Liver (tissue), 8 donors: ENCODE measurements at regions not wholly inside any gene's neighbourhood (a gene's known extent, or its start where the extent isn't known, plus 50 kb on each side); places are given as distances from the start of the nearest gene placed in this dataset.

Experiments
- DNase-seq: peaks from one replicate; pipeline ENCODE4 v3.0.0-alpha.2; 2017; ENCODE audit warnings: low spot score
- H3K27ac ChIP-seq, 2 donors: one replicate each; pipeline ENCODE4 v1.7.0; 2013; ENCODE audit warnings: inconsistent platforms in 2 of 2, low read length in 2 of 2, control low read depth in 1 of 2, low read depth in 1 of 2, mild to moderate bottlenecking in 1 of 2
- H3K27me3 ChIP-seq, 4 donors: one replicate each; pipeline versions ENCODE4 v1.6.1 to v1.7.0; 2013; ENCODE audit warnings: low read length in 3 of 4, inconsistent platforms in 1 of 4, mild to moderate bottlenecking in 1 of 4, moderate library complexity in 1 of 4; ENCODE audit not compliant: control insufficient read depth in 4 of 4, insufficient read depth in 4 of 4
- H3K36me3 ChIP-seq, 4 donors: one replicate each; pipeline versions ENCODE4 v1.6.1 to v1.7.0; 2013; ENCODE audit warnings: low read length in 3 of 4, mild to moderate bottlenecking in 3 of 4, low read depth in 1 of 4, moderate library complexity in 1 of 4; ENCODE audit not compliant: control insufficient read depth in 4 of 4, insufficient read depth in 3 of 4
- H3K4me1 ChIP-seq, 4 donors: one replicate each; pipeline versions ENCODE4 v1.6.1 to v1.7.0; 2013; ENCODE audit warnings: low read length in 3 of 4, mild to moderate bottlenecking in 3 of 4, moderate library complexity in 1 of 4; ENCODE audit not compliant: control insufficient read depth in 4 of 4, insufficient read depth in 4 of 4
- H3K4me3 ChIP-seq, 3 donors: one replicate each; pipeline versions ENCODE4 v1.6.1 to v1.7.0; 2013; ENCODE audit warnings: low read length in 3 of 3, control low read depth in 1 of 3, low read depth in 1 of 3, mild to moderate bottlenecking in 1 of 3
- H3K9ac ChIP-seq, 2 donors: one replicate each; pipeline ENCODE4 v1.7.0; 2013; ENCODE audit warnings: low read length in 2 of 2, mild to moderate bottlenecking in 2 of 2, moderate library complexity in 2 of 2, control low read depth in 1 of 2, low read depth in 1 of 2
- H3K9me3 ChIP-seq, 4 donors: one replicate each; pipeline versions ENCODE4 v1.6.1 to v1.7.0; 2013; ENCODE audit warnings: low read length in 3 of 4; ENCODE audit not compliant: control insufficient read depth in 4 of 4
- CTCF ChIP-seq: fragments of 150-350 bp; IDR thresholded peaks from 2 replicates; pipeline ENCODE4 v1.5.1; 2017; ENCODE audit warnings: improper control_type of control experiment, low read depth, low read length; ENCODE audit not compliant: missing input control
- EGR1 ChIP-seq, 2 donors: IDR thresholded peaks; 2 replicates each; pipeline ENCODE4 v1.6.1; 2016 to 2018; ENCODE audit warnings: antibody characterized with exemption in 2 of 2, low read depth in 2 of 2
- FOXA1 ChIP-seq: IDR thresholded peaks from 2 replicates; pipeline ENCODE4 v1.6.1; 2016; ENCODE audit warnings: antibody characterized with exemption
- FOXA2 ChIP-seq: IDR thresholded peaks from 2 replicates; pipeline ENCODE4 v1.6.1; 2016; ENCODE audit warnings: antibody characterized with exemption
- GABPA ChIP-seq, 2 donors: IDR thresholded peaks in 1 of 2; conservative IDR thresholded peaks in 1 of 2; 2 replicates each; pipeline ENCODE4 v1.6.1; 2016; ENCODE audit warnings: antibody characterized with exemption in 2 of 2, mild to moderate bottlenecking in 1 of 2, moderate library complexity in 1 of 2
- HNF4A ChIP-seq, 2 donors: conservative IDR thresholded peaks; 2 replicates each; pipeline ENCODE4 v1.6.1; 2016; ENCODE audit warnings: antibody characterized with exemption in 2 of 2, mild to moderate bottlenecking in 2 of 2
- HNF4G ChIP-seq: IDR thresholded peaks from 2 replicates; pipeline ENCODE4 v1.6.1; 2016; ENCODE audit warnings: antibody characterized with exemption
- JUND ChIP-seq, 2 donors: IDR thresholded peaks; 2 replicates each; pipeline ENCODE4 v1.6.1; 2016; ENCODE audit warnings: antibody characterized with exemption in 2 of 2
- MAX ChIP-seq: IDR thresholded peaks from 2 replicates; pipeline ENCODE4 v1.6.1; 2016; ENCODE audit warnings: antibody characterized with exemption
- NR2F2 ChIP-seq: IDR thresholded peaks from 2 replicates; pipeline ENCODE4 v1.6.1; 2016; ENCODE audit warnings: antibody characterized with exemption
- RAD21 ChIP-seq, 2 donors: IDR thresholded peaks; 2 replicates each; pipeline ENCODE4 v1.6.1; 2016; ENCODE audit warnings: antibody characterized with exemption in 2 of 2, mild to moderate bottlenecking in 2 of 2
- RXRA ChIP-seq, 2 donors: IDR thresholded peaks; 2 replicates each; pipeline ENCODE4 v1.6.1; 2017 to 2018; ENCODE audit warnings: antibody characterized with exemption in 2 of 2, mild to moderate bottlenecking in 1 of 2
- SP1 ChIP-seq: IDR thresholded peaks from 2 replicates; pipeline ENCODE4 v1.6.1; 2018; ENCODE audit warnings: antibody characterized with exemption, mild to moderate bottlenecking
- TAF1 ChIP-seq: conservative IDR thresholded peaks from 2 replicates; pipeline ENCODE4 v1.6.1; 2016; ENCODE audit warnings: antibody characterized with exemption, mild to moderate bottlenecking
- YY1 ChIP-seq: IDR thresholded peaks from 2 replicates; pipeline ENCODE4 v1.6.1; 2016; ENCODE audit warnings: antibody characterized with exemption, mild to moderate bottlenecking
- WGBS: extraction: QIAGEN DNeasy Blood & Tissue Kit; methylation state at CpG from one replicate; pipeline ENCODE4 v1.1.7; 2013; 5-methylcytosine and 5-hydroxymethylcytosine counted together
- TF ChIP-seq, protein P1 (sequence below): IDR thresholded peaks from 2 replicates; pipeline ENCODE4 v1.6.1; 2016; ENCODE audit warnings: antibody characterized with exemption
- TF ChIP-seq, protein P2 (sequence below): IDR thresholded peaks from 2 replicates; pipeline ENCODE4 v1.6.1; 2016; ENCODE audit warnings: antibody characterized with exemption
- TF ChIP-seq, protein P3 (sequence below): IDR thresholded peaks from 2 replicates; pipeline ENCODE4 v1.6.1; 2016; ENCODE audit warnings: antibody characterized with exemption, mild to moderate bottlenecking
- donor health status: healthy.
- donor health status: healthy.
- donor health status: healthy.
- donor health status: healthy.
- donor health status: healthy.

DNA sequence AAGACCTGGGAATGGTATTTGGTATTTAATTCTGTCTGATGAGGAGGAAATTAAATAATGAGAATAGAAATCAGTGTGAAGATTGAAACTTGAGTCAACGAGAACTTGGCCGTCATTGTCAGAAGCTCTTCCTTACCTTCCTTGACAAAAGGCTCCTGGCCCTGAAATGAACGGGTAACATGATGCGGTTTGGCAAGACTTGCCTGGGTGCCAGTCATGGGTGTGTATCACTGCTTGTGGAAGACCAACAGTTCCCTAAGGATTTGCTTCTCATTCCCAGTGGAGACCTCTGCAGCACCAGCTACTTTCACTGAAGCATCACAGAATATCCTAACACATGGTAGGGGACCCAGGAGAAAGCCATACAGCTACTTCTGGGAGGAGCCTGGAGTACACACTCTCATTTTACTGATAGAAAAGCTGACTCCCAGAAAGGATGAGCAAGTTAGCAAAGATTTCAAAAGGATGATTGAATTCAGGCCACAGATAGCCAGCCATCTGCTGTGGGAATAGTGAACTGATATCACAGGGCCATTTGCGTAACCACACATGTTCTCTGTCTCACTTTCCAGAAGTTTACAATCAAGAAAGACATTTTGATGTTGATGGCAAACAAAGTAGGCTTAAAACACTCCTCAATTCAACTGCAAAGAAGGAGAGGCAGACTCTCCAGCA lies 258.1 kb upstream of the SALL1 start:
- TF ChIP-seq RXRA (IDR thresholded peaks at IDR 0.05) (no peak), MAX (no peak)

DNA sequence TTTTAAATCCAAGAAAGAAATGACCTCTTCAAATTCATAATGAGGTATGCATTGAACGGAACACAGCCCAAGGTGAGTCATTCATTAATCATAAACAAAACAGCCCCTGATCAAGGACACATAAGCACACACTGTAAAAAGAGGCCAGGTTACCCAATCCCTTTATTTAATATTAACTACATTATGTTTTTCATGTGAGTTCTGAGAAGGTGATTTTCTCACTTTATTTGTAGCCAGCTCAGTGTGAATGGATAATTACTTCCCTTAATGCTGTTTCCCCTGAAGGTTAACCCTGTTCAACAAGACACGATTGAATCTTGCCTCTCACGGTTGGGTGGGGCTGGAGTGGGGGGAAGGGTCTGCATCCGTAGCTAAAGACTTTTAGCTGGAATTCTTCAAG lies 257.3 kb upstream of the SALL1 start:
- Histone ChIP-seq H3K27ac (peak overlapping the region; percentile 87 to 89), H3K36me3 (no peaks in the 10 kb centered on the region), H3K27me3 (no peaks in the 10 kb centered on the region), H3K4me1 (peaks cover 5 to 57% (median 33%) of the 10 kb centered on the region in 4 donors), H3K9ac (peak overlapping the region in 1 of 2 donors; percentile 68), H3K4me3 (no peak overlapping the region), H3K9me3 (no peaks in the 10 kb centered on the region)
- TF ChIP-seq FOXA1 (no peak), SP1 (peak; percentile 43), HNF4G (no peak), FOXA2 (no peak), HNF4A (conservative IDR thresholded peaks at IDR 0.05) (peak; percentile 44 to 73), CTCF (no peak), NR2F2 (no peak), JUND (IDR thresholded peaks at IDR 0.05) (peak; percentile 92), RXRA (IDR thresholded peaks at IDR 0.05) (peak; percentile 9 to 58), TAF1 (no peak), MAX (no peak), RAD21 (IDR thresholded peaks at IDR 0.05) (peak in 1 of 2 donors; percentile 37), YY1 (no peak), EGR1 (IDR thresholded peaks at IDR 0.05; ENCODE audit: low read depth in 2 of 2) (no peak), GABPA (IDR thresholded peaks at IDR 0.05 in 1 of 2, conservative IDR thresholded peaks at IDR 0.05 in 1 of 2) (no peak)
- TF ChIP-seq, protein P1, sequence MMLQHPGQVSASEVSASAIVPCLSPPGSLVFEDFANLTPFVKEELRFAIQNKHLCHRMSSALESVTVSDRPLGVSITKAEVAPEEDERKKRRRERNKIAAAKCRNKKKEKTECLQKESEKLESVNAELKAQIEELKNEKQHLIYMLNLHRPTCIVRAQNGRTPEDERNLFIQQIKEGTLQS: peak; percentile 59
- TF ChIP-seq, protein P2, sequence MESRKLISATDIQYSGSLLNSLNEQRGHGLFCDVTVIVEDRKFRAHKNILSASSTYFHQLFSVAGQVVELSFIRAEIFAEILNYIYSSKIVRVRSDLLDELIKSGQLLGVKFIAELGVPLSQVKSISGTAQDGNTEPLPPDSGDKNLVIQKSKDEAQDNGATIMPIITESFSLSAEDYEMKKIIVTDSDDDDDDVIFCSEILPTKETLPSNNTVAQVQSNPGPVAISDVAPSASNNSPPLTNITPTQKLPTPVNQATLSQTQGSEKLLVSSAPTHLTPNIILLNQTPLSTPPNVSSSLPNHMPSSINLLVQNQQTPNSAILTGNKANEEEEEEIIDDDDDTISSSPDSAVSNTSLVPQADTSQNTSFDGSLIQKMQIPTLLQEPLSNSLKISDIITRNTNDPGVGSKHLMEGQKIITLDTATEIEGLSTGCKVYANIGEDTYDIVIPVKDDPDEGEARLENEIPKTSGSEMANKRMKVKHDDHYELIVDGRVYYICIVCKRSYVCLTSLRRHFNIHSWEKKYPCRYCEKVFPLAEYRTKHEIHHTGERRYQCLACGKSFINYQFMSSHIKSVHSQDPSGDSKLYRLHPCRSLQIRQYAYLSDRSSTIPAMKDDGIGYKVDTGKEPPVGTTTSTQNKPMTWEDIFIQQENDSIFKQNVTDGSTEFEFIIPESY: no peak
- TF ChIP-seq, protein P3, sequence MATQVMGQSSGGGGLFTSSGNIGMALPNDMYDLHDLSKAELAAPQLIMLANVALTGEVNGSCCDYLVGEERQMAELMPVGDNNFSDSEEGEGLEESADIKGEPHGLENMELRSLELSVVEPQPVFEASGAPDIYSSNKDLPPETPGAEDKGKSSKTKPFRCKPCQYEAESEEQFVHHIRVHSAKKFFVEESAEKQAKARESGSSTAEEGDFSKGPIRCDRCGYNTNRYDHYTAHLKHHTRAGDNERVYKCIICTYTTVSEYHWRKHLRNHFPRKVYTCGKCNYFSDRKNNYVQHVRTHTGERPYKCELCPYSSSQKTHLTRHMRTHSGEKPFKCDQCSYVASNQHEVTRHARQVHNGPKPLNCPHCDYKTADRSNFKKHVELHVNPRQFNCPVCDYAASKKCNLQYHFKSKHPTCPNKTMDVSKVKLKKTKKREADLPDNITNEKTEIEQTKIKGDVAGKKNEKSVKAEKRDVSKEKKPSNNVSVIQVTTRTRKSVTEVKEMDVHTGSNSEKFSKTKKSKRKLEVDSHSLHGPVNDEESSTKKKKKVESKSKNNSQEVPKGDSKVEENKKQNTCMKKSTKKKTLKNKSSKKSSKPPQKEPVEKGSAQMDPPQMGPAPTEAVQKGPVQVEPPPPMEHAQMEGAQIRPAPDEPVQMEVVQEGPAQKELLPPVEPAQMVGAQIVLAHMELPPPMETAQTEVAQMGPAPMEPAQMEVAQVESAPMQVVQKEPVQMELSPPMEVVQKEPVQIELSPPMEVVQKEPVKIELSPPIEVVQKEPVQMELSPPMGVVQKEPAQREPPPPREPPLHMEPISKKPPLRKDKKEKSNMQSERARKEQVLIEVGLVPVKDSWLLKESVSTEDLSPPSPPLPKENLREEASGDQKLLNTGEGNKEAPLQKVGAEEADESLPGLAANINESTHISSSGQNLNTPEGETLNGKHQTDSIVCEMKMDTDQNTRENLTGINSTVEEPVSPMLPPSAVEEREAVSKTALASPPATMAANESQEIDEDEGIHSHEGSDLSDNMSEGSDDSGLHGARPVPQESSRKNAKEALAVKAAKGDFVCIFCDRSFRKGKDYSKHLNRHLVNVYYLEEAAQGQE: no peak
- WGBS: 22% methylated on average over 4 of the region's 4 CpGs
- no peak for DNase-seq

More for the DNA sequence above, 258.1 kb upstream of the SALL1 start:
- Histone ChIP-seq H3K9ac (no peak overlapping the region), H3K27ac (peak overlapping the region; percentile 87 to 89), H3K36me3 (no peaks in the 10 kb centered on the region), H3K4me3 (no peak overlapping the region), H3K9me3 (no peaks in the 10 kb centered on the region), H3K27me3 (no peaks in the 10 kb centered on the region), H3K4me1 (peaks cover 5 to 50% (median 26%) of the 10 kb centered on the region in 4 donors)
- 69% methylated on average over 5 of the region's 5 CpGs for WGBS
- DNase-seq: no peak
